ENCODE measurements at regions not wholly inside any gene's neighbourhood (a gene's known extent, or its start where the extent isn't known, plus 50 kb on each side); places are given as distances from the start of the nearest gene placed in this dataset.

- TF ChIP-seq CTCF (IDR thresholded peaks at IDR 0.05; ENCODE audit: insufficient read depth, low read length, poor library complexity, severe bottlenecking) (no peak), EZH2phosphoT487 (conservative IDR thresholded peaks at IDR 0.05; ENCODE audit: low read length) (no peak)
These were observed 168.6 kb upstream of the KLF3 start for GRCh38 chr4:38495446-38495845.

All from SU-DHL-6 (cell line).